ENCODE measurements at regions not wholly inside any gene's neighbourhood (a gene's known extent, or its start where the extent isn't known, plus 50 kb on each side); places are given as distances from the start of the nearest gene placed in this dataset.

DNA sequence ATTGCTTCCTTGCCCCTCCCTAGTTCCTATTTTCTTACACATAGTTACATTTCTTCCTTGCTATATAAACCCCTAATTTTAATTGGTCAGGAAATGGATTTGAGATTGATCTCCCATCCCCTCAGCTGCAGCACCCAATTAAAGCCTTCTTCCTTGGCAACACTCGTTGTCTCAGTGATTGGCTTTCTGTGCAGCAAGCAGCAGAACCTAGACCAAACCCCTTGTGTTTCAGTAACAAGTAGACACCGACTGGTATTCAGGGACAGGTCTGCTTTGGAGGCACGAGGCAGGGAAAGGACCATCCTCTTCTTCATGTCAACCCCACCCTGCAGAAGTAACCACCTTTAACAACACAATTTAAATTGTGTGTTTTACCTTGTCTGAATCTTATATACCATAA lies 152.6 kb downstream of the RPAP3 start:
- H3K4me3 ChIP-seq (ENCODE audit: low read length): no peak overlapping the region
- TF ChIP-seq, protein P1, sequence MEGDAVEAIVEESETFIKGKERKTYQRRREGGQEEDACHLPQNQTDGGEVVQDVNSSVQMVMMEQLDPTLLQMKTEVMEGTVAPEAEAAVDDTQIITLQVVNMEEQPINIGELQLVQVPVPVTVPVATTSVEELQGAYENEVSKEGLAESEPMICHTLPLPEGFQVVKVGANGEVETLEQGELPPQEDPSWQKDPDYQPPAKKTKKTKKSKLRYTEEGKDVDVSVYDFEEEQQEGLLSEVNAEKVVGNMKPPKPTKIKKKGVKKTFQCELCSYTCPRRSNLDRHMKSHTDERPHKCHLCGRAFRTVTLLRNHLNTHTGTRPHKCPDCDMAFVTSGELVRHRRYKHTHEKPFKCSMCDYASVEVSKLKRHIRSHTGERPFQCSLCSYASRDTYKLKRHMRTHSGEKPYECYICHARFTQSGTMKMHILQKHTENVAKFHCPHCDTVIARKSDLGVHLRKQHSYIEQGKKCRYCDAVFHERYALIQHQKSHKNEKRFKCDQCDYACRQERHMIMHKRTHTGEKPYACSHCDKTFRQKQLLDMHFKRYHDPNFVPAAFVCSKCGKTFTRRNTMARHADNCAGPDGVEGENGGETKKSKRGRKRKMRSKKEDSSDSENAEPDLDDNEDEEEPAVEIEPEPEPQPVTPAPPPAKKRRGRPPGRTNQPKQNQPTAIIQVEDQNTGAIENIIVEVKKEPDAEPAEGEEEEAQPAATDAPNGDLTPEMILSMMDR (conservative IDR thresholded peaks at IDR 0.05; ENCODE audit: low read depth, low read length): no peak
- no peak for DNase-seq (ENCODE audit: low read depth)

DNA sequence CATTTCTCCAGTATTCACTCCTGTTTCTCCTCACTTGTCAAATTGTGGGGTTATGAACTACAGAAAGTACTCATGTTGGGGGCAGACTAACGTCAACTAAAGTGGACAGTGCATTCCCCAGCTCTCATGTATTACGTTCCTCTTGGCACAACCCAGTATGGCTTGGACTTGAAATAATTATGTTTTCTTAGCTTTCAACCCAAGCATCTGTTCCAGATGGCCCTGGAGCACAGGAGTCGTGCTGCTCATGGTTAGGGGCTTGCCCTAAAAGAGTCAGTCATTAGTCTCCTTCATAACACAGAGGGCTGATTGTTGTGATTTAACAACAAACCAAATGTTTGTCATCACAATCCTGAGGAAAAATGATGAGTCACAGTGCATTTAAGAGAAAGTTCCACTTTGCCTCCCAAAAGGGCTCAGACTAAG lies 154.4 kb downstream of the RPAP3 start:
- TF ChIP-seq, protein P1 (conservative IDR thresholded peaks at IDR 0.05; ENCODE audit: low read depth, low read length): no peak
- no peak overlapping the region for H3K4me3 ChIP-seq (ENCODE audit: low read length)
- DNase-seq (ENCODE audit: low read depth): no peak

DNA sequence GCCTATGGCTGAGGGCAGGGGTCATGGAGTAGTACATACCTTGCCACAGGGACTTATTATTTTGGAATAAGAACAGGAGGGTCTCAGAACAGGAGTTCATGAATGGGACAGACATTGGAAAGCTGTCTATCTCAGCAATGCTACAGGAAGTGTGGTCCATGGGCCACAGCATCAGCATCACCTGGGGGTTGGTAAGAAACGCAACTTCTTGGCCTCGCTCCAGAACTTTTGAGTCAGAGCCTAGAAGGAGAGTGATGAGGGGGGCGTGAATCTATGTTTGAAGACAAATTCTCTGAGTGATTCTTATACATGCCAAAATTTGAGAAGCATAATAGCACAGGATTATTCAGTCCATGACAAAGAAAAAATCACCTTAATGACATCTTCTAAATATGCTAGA lies 156.6 kb downstream of the RPAP3 start:
- TF ChIP-seq, protein P1 (conservative IDR thresholded peaks at IDR 0.05; ENCODE audit: low read depth, low read length): no peak
- no peak overlapping the region for H3K4me3 ChIP-seq (ENCODE audit: low read length)
- DNase-seq (ENCODE audit: low read depth): no peak

DNA sequence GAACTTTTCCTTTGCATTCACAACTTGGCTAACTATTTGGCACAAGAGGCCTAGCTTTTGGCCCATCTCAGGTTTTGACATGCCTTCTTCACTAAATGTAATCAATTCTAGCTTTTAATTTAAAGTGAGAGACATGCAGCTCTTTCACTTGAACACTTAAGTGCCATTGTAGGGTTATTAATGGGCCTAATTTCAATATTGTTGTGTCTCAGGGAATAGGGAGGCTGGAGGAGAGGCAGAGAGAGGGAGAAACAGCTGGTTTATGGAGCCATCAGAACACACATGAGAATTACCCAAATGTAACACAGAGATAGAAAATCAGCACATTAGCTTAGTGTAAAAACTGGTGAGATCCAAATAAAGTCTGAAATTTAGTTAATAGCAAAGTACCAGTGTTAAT lies 157.4 kb downstream of the RPAP3 start:
- no peak for DNase-seq (ENCODE audit: low read depth)
- TF ChIP-seq, protein P1 (conservative IDR thresholded peaks at IDR 0.05; ENCODE audit: low read depth, low read length): no peak
- H3K4me3 ChIP-seq (ENCODE audit: low read length): no peak overlapping the region

DNA sequence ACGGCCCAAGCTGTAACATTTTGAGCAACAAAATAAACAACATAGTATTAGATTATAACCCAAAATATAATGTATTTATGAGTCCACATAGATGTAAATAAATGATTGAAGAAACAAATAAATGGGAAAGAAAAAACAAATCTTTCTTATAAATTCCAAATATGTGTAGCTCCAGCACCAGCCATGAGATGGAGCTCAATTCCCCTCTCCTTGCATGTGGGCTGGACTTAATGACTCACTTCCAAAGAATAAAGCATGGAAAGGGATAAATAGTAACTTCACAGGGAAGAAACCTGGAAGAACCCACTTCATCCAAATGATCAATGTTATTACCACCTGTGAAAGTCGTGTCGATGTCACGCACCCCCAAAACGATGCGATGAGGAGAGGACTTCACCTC lies 158.8 kb downstream of the RPAP3 start:
- no peak for DNase-seq (ENCODE audit: low read depth)
- TF ChIP-seq, protein P1 (conservative IDR thresholded peaks at IDR 0.05; ENCODE audit: low read depth, low read length): peak; percentile 70
- H3K4me3 ChIP-seq (ENCODE audit: low read length): no peak overlapping the region

DNA sequence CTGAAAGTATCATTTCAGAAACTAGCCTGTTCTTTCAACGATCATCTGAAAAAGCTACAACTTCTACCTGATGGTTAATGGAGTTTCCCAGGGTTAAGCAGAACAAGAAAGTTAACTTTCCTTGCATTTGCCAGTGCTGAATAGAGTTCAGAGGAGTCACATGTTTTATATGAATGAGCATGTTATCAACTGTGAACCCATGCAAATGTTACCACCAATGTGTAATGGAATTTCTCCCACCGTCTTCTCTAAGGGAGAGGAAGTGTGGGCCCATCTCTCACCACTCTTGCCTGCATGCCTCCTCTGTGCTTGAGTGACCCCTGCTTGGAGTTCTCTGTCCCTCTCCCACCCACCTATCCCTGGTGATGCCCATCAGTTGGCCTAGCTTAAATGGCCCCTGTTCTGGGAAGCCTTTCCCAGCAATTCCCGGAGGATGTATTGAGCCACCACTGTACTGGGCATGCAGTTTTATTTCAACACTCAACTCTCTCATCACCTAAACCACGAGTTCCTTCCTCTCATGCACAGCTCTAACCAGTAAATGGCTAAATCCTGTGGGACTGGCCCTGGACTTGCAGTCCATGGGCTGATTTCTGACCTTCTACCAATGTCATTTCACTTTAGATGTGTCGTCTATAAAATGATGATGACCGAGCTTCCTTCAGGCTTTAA lies 159.8 kb downstream of the RPAP3 start:
- DNase-seq (ENCODE audit: low read depth): no peak
- TF ChIP-seq, protein P1 (conservative IDR thresholded peaks at IDR 0.05; ENCODE audit: low read depth, low read length): no peak
- H3K4me3 ChIP-seq (ENCODE audit: low read length): no peak overlapping the region

DNA sequence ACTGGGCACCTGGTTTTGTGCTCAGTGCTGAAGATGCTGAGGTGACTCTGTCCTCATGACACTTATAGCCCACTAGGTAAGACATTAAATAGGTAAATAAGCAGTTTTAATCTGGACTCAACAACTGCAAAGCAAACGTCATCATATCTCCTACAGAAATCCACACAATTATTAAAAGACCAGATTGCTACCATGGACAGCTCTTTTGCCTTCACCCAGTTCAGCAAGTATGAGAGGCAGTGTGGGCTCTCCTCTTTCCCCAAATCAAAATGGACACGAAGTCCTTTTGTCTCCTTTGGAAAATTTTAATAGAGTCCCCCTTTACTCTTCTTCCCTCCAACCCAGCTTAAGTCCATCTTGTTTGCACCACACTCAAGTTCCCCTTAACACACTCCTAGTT lies 171.1 kb downstream of the RPAP3 start:
- no peak overlapping the region for H3K4me3 ChIP-seq (ENCODE audit: low read length)
- no peak for DNase-seq (ENCODE audit: low read depth)
- TF ChIP-seq, protein P1 (conservative IDR thresholded peaks at IDR 0.05; ENCODE audit: low read depth, low read length): no peak

Data from retinal pigment epithelial cell (primary cell).